NCI-H1436 (cell line): ENCODE measurements at regions not wholly inside any gene's neighbourhood (a gene's known extent, or its start where the extent isn't known, plus 50 kb on each side); places are given as distances from the start of the nearest gene placed in this dataset.
"Not testable (repeated sequence)": the region's sequence is repeated elsewhere in the genome, so short reads cannot be mapped to it uniquely, and the experiment has no call there.

Source experiments
- DNase-seq: peaks from one replicate; lab custom pipeline; 2025; lab: John Stamatoyannopoulos, UW

GRCh38 chr6:141877275-141877983 lies 255.3 kb upstream of the GJE1 start:
- no peak for DNase-seq

- no peak for DNase-seq
These were observed 257.7 kb upstream of the GJE1 start for GRCh38 chr6:141874930-141875602.

GRCh38 chr6:141869509-141869908 lies 263.2 kb upstream of the GJE1 start:
- DNase-seq: not testable (repeated sequence)

GRCh38 chr6:141867767-141868166 lies 265.0 kb upstream of the GJE1 start:
- DNase-seq: no peak

- no peak for DNase-seq
These were observed 265.8 kb upstream of the GJE1 start for GRCh38 chr6:141866731-141867497.

GRCh38 chr6:141851063-141851462 lies 281.7 kb upstream of the GJE1 start:
- no peak for DNase-seq

GRCh38 chr6:141848029-141848890 lies 284.5 kb upstream of the GJE1 start:
- DNase-seq: no peak

GRCh38 chr6:141846639-141847038 lies 286.1 kb upstream of the GJE1 start:
- no peak for DNase-seq

GRCh38 chr6:141843178-141843834 lies 289.4 kb upstream of the GJE1 start:
- no peak for DNase-seq

GRCh38 chr6:141833001-141833655 lies 299.6 kb upstream of the GJE1 start:
- DNase-seq: no peak

- DNase-seq: no peak
These were observed 302.2 kb upstream of the GJE1 start for GRCh38 chr6:141830530-141830929.

- no peak for DNase-seq
These were observed 303.0 kb upstream of the GJE1 start for GRCh38 chr6:141829566-141830360.

GRCh38 chr6:141824350-141824749 lies 308.4 kb upstream of the GJE1 start:
- DNase-seq: no peak

GRCh38 chr6:141815039-141815438 lies 317.7 kb upstream of the GJE1 start:
- DNase-seq: not testable (repeated sequence)

GRCh38 chr6:141809901-141810300 lies 322.8 kb upstream of the GJE1 start:
- DNase-seq: no peak

- no peak for DNase-seq
These were observed 324.1 kb upstream of the GJE1 start for GRCh38 chr6:141808662-141809061.

- not testable (repeated sequence) for DNase-seq
These were observed 331.8 kb upstream of the GJE1 start for GRCh38 chr6:141800973-141801372.

- DNase-seq: no peak
These were observed 341.8 kb upstream of the GJE1 start for GRCh38 chr6:141790921-141791320.

- no peak for DNase-seq
These were observed 344.6 kb upstream of the GJE1 start for GRCh38 chr6:141788096-141788495.

- no peak for DNase-seq
These were observed 349.1 kb upstream of the GJE1 start for GRCh38 chr6:141783585-141783984.
